CD4-positive, alpha-beta T cell treated with Interferon gamma for 1 hour (primary cell): ENCODE measurements at regions not wholly inside any gene's neighbourhood (a gene's known extent, or its start where the extent isn't known, plus 50 kb on each side); places are given as distances from the start of the nearest gene placed in this dataset.

Experiments
- DNase-seq: peaks from one replicate; pipeline ENCODE4 v3.0.0-alpha.2; 2020

GRCh38 chrX:131779306-131779705 lies 235.4 kb downstream of the OR13H1 start:
- DNase-seq = no peak

DNA sequence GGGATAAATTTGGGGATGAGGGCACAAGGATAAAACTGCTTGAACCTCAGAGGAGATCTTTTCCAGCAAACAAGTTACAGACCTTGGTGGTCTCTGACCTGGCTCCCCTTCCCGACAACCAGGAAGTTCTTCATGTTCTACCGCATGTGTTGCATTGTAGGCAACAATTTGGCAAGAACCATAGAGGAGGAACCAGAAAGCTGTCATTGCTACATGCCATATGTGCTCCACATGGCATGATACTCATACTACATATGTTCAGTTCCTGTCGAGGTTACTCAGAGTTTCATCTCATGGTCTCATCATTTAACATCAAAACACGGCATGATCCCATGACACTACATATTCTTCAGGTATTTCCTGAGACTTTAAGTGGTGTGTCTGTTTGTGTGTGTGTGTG lies 235.9 kb downstream of the OR13H1 start:
- DNase-seq = no peak

DNA sequence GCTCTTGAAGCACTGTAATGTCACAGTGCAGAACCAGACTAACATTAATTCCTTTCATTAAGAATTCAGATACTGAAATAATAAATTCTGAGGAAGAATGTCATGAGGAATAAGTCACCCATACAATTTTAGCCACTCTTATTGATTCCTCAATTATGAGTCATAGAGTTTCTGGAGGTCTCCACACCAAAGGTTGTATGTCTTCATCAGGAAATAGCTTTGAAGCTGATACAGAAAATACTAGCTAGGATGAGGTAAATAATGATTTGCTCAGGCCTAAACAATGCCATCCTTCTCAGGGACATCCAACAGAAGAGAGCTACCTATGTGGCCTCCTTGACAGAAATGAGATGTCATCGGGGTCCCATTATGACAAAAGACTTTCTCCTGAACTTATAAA lies 238.8 kb downstream of the OR13H1 start:
- no peak for DNase-seq

DNA sequence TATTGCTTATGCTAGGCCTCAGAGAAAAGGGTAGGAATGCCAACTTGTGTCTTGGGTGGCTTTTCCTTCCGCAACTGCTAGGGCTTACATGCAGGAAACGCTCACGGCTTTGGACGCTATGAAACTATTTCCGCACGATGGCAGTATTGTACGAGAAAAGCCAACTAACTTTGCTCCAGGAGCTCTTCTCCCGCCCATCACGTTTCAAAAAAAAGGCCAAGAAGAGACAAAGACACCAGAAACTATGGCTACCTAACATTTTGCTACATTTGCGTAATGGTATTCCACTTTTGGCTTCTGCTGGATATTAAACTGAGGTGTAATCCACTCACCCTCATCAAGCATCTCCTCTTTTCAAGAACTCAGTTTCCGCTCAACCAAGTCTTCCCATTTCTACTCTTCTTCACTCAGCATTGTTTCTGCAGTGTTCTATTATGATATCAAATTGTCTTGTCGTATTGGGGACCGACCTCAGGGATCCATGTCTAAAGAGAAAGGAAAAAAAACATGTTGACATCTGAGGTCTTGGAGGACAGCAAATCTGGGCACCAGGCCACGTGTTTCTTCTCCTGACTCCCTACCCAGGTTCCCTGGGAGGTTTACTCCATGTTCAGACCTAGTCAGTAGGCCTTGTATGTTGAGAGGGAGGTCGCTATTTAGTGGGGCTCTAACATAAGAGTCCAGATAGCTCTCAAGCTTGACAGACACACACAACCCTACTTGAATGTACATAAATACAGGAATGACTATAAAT lies 239.4 kb upstream of the STK26 start:
- DNase-seq = peak; percentile 80

- no peak for DNase-seq
Observed at GRCh38 chrX:131789664-131790063, 233.4 kb upstream of the STK26 start.

DNA sequence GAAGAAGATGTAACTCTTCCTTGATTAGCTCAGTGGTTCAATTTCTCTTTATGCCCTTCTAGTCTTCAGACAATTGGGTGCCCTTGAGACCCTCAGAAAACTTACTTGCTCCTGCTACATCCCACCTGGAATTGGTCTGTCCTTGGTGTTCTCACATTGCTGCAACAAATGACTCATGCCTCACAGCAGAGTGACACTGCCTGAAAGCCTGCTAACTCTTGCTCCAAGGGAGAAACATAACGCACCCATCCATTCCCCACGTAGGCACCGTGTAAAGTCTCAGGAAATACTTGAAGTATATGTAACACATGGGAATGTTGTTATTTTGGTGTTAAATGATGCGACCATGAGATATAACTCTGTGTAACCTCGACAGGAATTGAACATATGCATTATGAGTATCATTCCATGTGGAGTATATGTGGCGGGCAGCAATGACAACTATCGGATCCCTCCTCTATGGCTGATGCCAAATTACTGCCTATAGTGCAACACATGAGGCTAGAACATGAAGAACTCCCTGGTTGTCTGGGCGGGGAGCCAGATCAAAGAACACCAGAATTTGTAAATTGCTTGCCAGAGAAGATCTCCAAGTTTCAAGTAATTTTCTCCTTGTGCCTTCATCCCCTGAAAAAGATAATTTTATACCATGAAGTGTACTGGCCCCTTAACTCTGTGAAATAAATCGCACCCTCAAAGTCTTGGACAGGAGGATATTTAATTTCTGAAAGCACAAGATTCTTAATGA lies 231.3 kb upstream of the STK26 start:
- no peak for DNase-seq

GRCh38 chrX:131792356-131792749 lies 230.7 kb upstream of the STK26 start:
- DNase-seq = peak; percentile 95

GRCh38 chrX:131792789-131793462 lies 230.2 kb upstream of the STK26 start:
- DNase-seq = peak; percentile 90

GRCh38 chrX:131795442-131796229 lies 227.5 kb upstream of the STK26 start:
- no peak for DNase-seq

DNA sequence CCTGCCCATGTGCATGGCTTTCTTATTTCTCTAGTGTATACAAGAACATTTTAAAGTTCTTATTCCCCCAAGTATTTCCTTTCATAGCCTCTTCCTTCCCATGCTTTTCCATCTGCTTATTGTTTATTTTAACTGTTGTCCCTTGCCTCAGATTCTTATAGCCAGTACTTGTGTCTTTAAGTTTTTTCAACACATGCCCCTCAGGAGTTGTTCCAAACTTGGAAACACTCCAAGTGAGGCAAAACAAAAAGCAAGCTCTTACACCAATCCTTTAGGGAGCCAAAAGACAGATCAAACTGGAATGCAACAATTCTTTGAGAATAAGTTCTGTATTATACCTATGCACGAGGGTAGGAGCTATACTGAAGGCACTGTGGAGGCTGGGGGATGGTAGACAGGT lies 222.0 kb upstream of the STK26 start:
- no peak for DNase-seq

DNA sequence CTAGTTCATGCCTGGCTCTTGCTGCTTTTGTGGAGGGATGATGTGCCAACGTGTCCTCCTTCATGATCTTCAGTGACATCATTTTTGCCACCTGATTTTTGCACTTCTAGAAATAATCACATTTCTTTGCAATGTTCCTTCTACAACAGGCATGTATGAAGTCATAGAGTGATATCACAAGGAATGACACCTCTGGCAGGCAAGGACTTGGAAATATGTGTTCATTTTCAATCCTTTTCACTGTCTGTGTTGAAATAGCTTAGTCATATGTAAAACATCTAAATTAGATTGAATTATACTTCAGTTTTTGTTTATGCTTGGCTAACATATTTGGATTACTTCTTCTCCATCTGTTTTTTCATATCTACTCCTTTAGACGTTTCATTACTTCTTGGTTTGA lies 221.2 kb upstream of the STK26 start:
- DNase-seq = no peak

DNA sequence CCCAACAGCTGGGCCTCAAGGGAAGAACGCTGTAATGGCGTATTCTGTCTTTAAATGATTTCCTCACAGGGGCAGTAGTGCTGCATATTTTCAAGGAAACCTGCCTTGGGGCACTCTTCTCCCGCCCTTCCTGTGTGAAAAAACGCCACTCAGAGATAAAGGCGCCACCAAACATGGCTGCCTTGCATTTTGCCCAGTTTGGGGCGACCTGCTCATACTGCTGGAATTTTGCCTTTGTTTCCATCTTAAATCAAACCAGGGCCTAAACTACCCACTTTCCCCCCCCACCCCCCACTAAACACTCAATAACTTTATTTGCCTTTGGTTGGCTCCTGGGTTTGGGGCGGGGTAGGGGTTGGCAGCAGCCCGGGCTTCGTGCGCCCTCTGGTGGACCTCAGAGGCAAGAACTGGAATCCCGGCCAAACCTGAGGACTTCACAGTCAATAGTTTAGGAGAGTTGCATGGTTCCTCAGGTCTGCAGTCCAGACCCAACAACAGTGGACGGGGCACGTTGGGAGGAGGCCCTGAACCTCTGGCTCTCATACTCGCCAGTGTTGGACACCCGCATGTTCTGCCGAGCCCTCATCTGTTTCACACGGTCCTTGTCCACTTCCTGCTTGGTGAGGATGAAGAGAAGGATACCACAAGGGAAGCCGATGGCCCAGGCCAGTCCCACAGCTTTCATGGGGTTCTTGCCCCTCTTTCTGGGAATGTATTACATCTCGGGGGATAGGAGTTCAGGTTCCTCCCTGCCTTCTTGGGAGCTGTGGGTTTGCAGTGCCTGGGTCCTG lies 220.1 kb upstream of the STK26 start:
- peak; percentile 85 for DNase-seq

DNA sequence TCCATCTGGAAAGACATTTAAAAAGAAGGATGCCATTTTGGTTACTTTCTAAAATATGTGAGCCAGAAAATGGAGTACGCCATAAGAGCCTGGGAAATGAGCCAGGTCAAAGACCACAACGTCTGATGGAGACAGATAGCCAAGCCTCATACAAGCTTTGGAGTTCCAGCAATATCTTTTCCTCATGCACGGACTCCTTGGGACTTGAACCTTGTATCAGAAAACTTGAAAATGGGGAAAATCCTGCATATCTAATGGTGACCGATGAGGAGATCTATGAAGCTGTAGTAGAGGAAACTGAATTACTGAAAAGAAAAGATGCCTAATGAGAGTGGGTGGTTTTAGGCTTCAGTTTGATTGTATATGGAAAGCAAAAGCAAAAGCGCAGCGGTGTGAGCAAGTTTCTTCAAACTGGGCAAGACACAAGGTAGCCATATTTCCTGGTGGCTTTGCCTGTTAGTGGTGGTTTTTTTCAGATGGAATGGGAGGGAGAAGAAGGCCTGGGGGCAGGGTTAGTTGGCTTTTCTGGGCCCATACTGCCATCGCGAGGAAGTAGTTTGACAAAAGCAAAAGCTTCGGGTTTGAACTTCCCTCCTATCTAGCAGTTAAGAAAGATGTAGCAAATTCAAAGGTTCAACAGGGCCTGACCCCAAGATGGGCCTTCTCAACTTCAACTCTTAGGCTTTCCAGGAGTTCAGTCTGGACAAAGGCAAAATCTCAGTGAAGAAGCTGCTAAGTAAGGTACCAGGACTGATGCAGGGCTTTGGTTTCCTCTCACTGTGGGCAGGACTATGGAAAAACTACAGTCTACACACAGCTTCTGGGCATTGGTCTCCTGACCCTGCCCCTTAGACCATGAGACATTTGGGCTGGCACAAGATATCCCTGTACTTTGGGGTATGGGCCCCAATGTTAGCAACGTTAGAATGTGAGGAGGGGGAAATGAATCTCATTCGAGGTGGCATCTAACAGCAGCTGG lies 210.0 kb upstream of the STK26 start:
- DNase-seq = peak; percentile 90

- DNase-seq = peak; percentile 84
Observed at GRCh38 chrX:131816551-131817136, 206.5 kb upstream of the STK26 start.

GRCh38 chrX:131818297-131818936 lies 204.7 kb upstream of the STK26 start:
- no peak for DNase-seq

DNA sequence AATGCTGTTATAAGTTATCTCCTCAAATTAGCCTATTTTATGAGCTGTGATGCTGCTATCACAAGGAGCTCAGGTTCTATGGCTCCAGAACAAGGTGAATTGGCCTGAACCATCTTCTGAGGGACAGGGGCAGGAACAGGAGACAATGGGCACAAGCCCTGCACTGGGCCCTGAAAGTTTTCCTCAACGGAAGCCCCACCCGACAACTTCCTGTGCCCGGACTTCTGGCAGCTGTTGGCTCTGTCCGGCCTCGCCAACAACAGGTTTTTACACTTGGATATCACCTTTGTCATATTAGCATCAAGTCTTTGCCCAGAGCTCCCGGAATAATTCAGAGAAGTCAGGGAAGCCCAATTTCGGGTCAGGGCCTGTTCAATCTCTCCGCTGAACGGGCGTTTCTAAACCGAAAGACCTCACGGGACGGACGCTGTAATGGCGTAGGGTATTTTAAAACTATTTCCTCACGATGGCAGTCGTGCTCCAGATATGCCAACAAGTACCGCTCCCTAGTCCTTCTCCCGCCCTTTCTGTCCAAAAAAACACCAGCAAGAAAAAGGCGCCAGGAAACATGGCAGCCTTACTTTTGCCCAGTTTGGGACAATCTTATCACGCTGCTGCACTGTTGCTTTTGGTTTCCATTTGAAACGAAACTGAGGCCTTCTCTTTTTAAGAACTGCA lies 201.0 kb upstream of the STK26 start:
- DNase-seq = peak; percentile 86

GRCh38 chrX:131826572-131826971 lies 196.5 kb upstream of the STK26 start:
- no peak for DNase-seq

DNA sequence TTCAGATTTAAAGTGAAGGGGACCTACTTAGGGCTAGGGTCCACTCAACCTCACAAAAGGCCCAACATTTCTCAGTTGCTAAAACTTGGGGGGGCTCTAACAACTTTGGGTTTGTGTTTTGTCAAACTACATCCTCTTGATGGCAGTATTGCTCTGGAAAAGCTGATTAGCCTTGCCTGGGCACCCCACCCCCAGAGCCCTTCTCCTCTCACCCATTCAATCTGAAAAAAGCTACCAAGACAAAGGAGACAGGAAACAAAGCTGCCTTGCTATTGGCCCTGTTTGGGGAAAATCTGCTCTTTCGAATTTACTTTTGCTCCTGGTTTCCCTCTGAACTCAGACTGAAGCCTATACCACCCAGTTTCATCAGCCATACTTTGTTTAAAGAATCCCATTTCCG lies 195.2 kb upstream of the STK26 start:
- DNase-seq = peak; percentile 10

DNA sequence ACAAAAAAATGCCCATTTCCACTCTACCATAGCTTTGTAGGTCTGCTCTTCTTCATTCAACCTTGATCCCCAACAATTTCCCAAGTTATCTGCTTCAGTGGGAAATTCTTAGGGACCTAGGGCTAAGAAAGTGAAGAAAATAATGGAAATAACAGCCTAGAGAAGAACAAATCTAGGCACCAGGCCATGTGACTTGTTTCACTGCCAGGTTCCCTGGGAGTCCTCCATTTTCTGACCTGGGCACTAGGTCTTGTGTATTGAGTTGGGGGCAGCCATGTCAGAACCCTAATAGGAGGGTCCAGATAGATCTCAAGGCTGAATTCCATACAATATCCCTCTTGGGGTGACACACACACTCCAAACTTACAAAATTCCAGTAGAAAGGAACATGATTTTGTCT lies 194.6 kb upstream of the STK26 start:
- DNase-seq = no peak
